NCI-H1694 (cell line): ENCODE measurements at regions not wholly inside any gene's neighbourhood (a gene's known extent, or its start where the extent isn't known, plus 50 kb on each side); places are given as distances from the start of the nearest gene placed in this dataset.

Experiments used
- DNase-seq: peaks from one replicate; lab custom pipeline; 2025; lab: John Stamatoyannopoulos, UW

DNA sequence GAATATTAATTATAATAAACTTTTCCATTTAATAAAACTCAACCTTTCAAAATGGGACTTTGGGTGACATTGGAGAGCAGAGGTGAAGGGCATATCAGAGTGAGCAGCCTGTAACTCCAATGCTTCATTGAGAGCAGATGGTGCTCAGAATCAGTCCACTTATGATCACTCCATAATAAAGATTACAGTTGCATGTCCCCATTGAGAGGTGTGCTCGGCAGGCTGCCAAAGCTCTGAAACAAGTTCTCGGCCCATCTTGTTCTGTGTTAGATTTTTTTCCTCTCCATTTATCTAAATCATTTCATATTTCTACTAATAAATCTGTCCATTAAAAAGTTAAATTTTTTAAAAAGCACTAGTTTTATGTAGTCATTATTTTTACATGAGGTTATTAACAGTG lies 1786.4 kb upstream of the WWC1 start:
- no peak for DNase-seq

- no peak for DNase-seq
Observed at GRCh38 chr5:166505544-166505943, 1785.9 kb upstream of the WWC1 start.

GRCh38 chr5:166507810-166508425 lies 1783.5 kb upstream of the WWC1 start:
- no peak for DNase-seq

DNA sequence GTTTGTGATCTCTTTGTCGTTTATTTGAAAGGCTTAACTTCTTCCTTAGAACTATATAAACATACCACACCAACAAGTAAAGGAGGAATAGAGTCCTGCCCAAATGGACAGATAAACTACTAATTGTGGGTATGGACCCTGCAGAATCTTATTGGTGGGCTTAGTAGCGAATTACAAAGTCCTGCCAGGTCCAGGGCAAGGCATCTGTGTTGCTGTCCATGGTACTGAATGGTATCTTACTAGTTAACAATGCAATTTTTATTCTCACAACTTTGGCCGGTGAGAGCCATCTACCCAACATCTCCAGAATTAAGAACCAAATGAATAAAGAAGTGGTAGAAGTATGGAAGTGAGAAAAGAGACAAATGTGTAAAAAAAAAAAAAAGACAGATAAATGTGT lies 1782.4 kb upstream of the WWC1 start:
- no peak for DNase-seq

DNA sequence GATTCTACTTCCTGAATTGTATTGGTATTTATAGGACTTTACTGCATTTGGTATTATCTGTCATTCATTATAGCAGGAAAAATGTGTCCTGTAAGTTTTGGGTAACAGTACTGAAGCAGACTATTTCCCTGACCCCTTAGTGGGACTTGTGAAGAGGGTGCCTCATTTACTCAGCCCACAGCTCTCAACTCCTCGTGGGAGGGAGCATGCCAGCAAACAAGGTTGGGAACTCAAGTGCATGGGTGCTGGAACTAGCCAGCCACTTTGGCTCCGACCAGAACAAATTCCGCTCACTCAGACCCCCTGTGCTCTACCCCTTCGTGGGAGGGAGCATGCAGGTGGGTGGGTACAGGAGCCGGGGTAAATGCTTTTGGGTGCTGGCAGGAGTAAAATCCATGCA lies 1773.5 kb upstream of the WWC1 start:
- DNase-seq: no peak

- no peak for DNase-seq
Observed at GRCh38 chr5:166523206-166523605, 1768.2 kb upstream of the WWC1 start.

DNA sequence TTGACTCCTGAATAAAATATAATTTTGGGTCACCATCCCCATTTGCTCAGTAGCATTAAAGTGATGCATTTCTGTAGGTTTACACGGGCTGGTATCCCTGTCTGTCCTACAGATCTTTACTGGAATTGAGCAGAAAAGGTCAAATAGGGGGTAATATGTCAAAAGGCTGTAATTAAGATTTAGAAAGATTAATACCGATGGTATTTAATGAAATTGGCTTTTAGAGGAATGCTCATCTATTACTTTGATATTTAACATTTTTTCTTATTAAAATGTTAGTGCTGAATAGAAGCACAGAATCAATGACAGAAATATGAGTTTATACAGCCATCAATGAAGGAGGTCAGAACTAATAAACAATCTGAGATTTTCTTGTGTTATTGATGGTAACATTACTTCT lies 1762.2 kb upstream of the WWC1 start:
- no peak for DNase-seq

- no peak for DNase-seq
Observed at GRCh38 chr5:166532456-166533220, 1758.8 kb upstream of the WWC1 start.

- DNase-seq: no peak
Observed at GRCh38 chr5:166535641-166536040, 1755.8 kb upstream of the WWC1 start.

- no peak for DNase-seq
Observed at GRCh38 chr5:166540156-166540555, 1751.3 kb upstream of the WWC1 start.

- DNase-seq: no peak
Observed at GRCh38 chr5:166551384-166551783, 1740.1 kb upstream of the WWC1 start.

- DNase-seq: no peak
Observed at GRCh38 chr5:166553778-166554177, 1737.7 kb upstream of the WWC1 start.

DNA sequence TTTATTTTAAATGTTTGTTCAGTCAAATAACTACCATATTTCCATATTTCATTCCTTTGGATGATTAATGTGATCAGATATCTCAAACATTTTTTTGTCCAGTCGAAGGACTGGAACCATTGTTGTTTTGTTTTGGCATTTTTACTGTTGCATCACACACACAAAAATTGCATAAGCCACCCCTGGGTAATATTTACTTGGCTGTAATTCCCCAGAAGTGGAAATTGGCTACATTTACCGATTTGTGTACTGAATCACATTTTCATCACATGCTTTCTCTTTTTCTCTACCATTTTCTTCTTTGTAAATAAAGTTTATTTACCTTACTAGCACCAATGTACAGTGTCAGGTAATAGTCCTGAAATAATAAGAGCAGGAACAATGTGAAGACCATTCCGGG lies 1729.7 kb upstream of the WWC1 start:
- no peak for DNase-seq

GRCh38 chr5:166562246-166562645 lies 1729.2 kb upstream of the WWC1 start:
- DNase-seq: no peak

GRCh38 chr5:166566725-166567124 lies 1724.7 kb upstream of the WWC1 start:
- DNase-seq: no peak

DNA sequence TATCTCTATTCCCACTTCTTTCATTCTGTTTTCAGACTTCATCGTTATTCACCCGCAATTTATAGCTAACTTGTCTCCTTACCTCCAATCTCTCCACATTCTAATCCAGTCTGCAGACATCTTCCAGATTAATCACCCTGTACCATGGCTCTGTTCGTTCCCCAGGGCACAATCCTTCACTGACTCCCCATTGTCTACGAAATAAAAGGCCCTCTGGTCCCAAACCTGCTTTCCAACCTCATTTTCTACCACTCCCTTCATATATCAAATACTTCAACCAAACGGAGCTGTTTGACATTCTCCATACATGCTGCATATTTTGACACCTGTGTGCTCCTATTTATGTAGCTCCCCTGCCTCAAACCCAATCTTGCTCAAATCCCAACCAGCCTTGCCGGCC lies 1720.6 kb upstream of the WWC1 start:
- DNase-seq: no peak

DNA sequence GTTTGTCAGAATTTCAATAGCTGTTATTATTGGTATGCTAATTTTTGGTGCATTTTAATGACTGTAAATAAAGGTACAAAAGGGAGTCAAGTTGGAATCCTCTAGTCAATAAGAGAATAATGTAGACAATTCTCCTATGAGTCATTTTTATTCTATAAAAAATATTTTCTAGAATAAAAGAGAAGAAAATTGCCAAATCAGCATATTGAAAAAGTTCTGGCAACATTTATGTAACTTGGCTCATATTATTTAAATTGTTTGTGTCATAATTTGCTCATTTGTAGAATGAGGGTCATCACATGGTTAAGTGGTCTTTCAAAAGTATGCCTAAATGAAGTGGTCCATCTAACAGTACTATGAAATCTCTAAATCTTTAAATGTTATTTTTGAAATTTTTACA lies 1719.8 kb upstream of the WWC1 start:
- DNase-seq: no peak

GRCh38 chr5:166576323-166576722 lies 1715.1 kb upstream of the WWC1 start:
- DNase-seq: no peak

- DNase-seq: no peak
Observed at GRCh38 chr5:166581826-166582225, 1709.6 kb upstream of the WWC1 start.

GRCh38 chr5:166582416-166582815 lies 1709.0 kb upstream of the WWC1 start:
- DNase-seq: no peak

GRCh38 chr5:166594567-166594966 lies 1696.9 kb upstream of the WWC1 start:
- DNase-seq: no peak

DNA sequence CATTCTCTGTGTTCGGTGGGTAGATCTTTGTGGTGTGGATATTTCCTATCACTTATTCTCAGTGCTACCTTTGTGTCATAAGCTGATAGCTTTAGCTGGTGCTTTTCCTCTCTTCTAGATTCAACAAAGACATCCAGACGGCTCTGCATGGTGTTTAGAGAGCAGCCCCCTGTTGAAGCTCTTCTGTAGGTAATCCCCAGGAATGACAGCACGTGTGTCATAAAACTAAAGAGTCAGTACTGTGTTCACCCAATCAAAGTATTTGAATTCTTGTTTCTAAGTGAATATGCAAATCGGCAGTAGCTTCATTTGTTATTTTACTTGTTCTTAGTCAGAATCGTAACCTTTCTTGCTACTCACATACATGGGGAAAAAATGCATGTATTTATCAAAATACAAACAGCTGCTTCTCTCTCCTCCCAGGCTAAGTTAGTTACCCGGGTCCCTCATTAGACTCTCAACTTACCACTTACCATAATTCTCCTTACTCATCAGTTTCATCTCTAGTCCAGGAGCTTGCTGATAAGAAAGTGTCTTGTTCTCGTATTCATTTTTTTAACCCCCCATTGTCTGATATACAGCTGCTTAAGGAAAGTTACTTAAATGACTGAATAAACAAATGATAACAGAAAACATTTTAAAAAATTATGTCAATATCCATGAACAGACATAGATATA lies 1696.0 kb upstream of the WWC1 start:
- no peak for DNase-seq

DNA sequence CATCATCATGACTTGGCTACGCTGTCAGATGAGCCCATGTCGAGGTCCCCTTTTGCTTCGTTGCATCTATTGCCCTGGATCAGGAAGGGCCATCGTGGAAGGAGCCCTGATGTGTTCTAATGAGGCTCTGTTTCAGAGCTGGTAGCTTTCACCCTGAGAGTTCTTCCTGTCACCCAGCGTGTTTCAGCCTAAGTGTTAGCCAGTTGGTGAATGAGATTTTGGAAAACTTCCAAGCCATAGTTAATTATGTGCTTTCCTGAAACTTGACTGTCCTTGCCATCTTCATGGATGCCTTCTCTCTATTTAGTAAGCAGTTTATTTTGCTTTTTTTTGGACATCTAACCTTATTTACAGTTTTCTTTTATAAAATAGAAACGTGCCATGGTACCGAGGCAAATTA lies 1695.4 kb upstream of the WWC1 start:
- no peak for DNase-seq
